Duodenal mucosa (tissue), 2 donors: ENCODE measurements at regions not wholly inside any gene's neighbourhood (a gene's known extent, or its start where the extent isn't known, plus 50 kb on each side); places are given as distances from the start of the nearest gene placed in this dataset.

Source experiments
- H3K27ac ChIP-seq: one replicate; pipeline ENCODE4 v1.7.0; 2013; ENCODE audit warnings: low read depth, low read length
- H3K27me3 ChIP-seq, 2 donors: one replicate each; pipeline ENCODE4 v1.7.0; 2013; ENCODE audit warnings: low read length in 2 of 2, control low read depth in 1 of 2; ENCODE audit not compliant: insufficient read depth in 2 of 2, control insufficient read depth in 1 of 2
- H3K36me3 ChIP-seq, 2 donors: one replicate each; pipeline ENCODE4 v1.7.0; 2013; ENCODE audit warnings: low read length in 2 of 2, control low read depth in 1 of 2; ENCODE audit not compliant: insufficient read depth in 2 of 2, control insufficient read depth in 1 of 2
- H3K4me1 ChIP-seq, 2 donors: one replicate each; pipeline ENCODE4 v1.7.0; 2013; ENCODE audit warnings: low read length in 2 of 2, control low read depth in 1 of 2; ENCODE audit not compliant: insufficient read depth in 2 of 2, control insufficient read depth in 1 of 2
- H3K4me3 ChIP-seq, 2 donors: one replicate each; pipeline ENCODE4 v1.7.0; 2013; ENCODE audit warnings: low read length in 2 of 2, low read depth in 1 of 2
- H3K9ac ChIP-seq, 2 donors: one replicate each; pipeline ENCODE4 v1.7.0; 2013; ENCODE audit warnings: low read length in 2 of 2, low read depth in 1 of 2
- H3K9me3 ChIP-seq, 2 donors: one replicate each; pipeline ENCODE4 v1.7.0; 2013; ENCODE audit warnings: low read length in 2 of 2, control low read depth in 1 of 2; ENCODE audit not compliant: control insufficient read depth in 1 of 2

GRCh38 chr3:72003936-72004335 lies 219.0 kb upstream of the PROK2 start:
- H3K36me3 ChIP-seq, result no peaks in the 10 kb centered on the region
- no peaks in the 10 kb centered on the region for H3K9me3 ChIP-seq
- no peak overlapping the region for H3K4me3 ChIP-seq
- no peaks in the 10 kb centered on the region for H3K27me3 ChIP-seq
- H3K27ac ChIP-seq, result no peak overlapping the region
- no peak overlapping the region for H3K9ac ChIP-seq
- H3K4me1 ChIP-seq, result peaks cover 3 to 7% of the 10 kb centered on the region in 2 donors

DNA sequence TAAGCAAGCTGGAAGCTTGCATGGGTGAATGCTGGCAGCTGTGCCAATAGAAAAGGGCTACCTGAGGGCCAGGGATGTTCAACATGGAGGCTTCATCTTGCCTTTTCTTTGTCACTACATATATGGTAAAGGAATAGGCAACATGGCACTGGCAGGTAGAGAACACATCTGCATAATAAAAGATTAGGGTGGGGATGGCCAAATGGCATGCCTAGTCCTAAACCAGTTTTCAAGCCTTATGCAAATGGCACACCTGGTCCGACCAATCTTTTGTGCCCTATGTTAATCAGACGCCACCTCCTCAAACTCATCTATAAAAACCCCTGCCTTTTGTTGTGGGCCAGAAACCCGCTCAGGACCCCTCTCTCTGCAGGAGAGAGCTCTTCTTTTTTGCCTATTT lies 216.8 kb upstream of the PROK2 start:
- Histone ChIP-seq H3K36me3 (no peaks in the 10 kb centered on the region), H3K9me3 (no peaks in the 10 kb centered on the region), H3K4me3 (no peak overlapping the region), H3K9ac (no peak overlapping the region), H3K27me3 (no peaks in the 10 kb centered on the region), H3K4me1 (peaks cover 3 to 7% of the 10 kb centered on the region in 2 donors), H3K27ac (no peak overlapping the region)

GRCh38 chr3:71998995-71999673 lies 214.2 kb upstream of the PROK2 start:
- Histone ChIP-seq H3K4me3 (no peak overlapping the region), H3K9me3 (no peaks in the 10 kb centered on the region), H3K36me3 (no peaks in the 10 kb centered on the region), H3K9ac (no peak overlapping the region), H3K27me3 (no peaks in the 10 kb centered on the region), H3K27ac (no peak overlapping the region), H3K4me1 (no peaks in the 10 kb centered on the region)

GRCh38 chr3:71997066-71997653 lies 212.2 kb upstream of the PROK2 start:
- no peaks in the 10 kb centered on the region for H3K27me3 ChIP-seq
- no peaks in the 10 kb centered on the region for H3K36me3 ChIP-seq
- H3K9me3 ChIP-seq, result no peaks in the 10 kb centered on the region
- H3K4me1 ChIP-seq, result no peaks in the 10 kb centered on the region
- H3K9ac ChIP-seq, result no peak overlapping the region
- H3K4me3 ChIP-seq, result no peak overlapping the region
- H3K27ac ChIP-seq, result no peak overlapping the region

DNA sequence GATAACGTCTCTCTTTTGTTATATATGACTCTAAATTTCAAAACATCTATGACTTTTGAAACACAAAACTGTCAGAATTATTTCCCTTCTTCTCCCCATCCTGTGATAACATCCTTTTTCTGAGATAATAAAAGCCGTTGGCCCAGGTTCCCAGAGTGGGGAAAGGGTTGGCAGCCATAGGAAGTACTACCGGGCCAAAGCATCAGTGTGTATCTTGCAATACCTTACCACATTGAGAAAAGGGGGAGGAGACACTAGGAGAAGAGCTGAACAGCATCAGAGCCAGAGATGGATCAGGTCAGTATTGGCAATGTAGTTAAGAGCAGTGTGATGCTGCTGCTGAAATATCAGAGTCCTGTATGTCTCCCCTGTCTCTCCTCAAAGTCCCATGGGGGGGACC lies 210.0 kb upstream of the PROK2 start:
- H3K9ac ChIP-seq, result no peak overlapping the region
- no peak overlapping the region for H3K27ac ChIP-seq

DNA sequence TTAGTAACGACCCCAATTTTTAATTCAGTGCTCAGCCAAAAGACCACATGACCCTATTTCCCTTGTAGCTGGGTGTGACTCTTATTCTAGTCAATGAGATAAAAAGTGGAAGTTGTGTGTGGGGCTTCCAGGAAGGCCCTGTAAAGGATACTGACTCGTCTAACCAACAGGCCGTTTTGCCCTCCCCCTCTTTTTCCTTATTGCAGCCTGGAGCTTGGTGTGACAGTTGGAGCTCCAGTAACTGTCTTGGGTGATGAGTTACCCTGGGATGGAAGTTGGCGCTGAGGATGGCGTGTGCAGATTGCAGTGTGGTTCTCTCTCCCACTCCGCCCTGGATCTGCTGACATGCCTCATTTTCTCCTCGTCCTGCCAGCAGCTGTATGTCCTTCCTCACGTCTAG lies 209.3 kb upstream of the PROK2 start:
- Histone ChIP-seq H3K4me1 (no peaks in the 10 kb centered on the region), H3K9ac (no peak overlapping the region), H3K9me3 (no peaks in the 10 kb centered on the region), H3K36me3 (no peaks in the 10 kb centered on the region), H3K4me3 (no peak overlapping the region), H3K27me3 (no peaks in the 10 kb centered on the region), H3K27ac (no peak overlapping the region)

More for the DNA sequence above, 210.0 kb upstream of the PROK2 start:
- Histone ChIP-seq H3K9me3 (no peaks in the 10 kb centered on the region), H3K27me3 (no peaks in the 10 kb centered on the region), H3K36me3 (no peaks in the 10 kb centered on the region), H3K4me1 (no peaks in the 10 kb centered on the region), H3K4me3 (no peak overlapping the region)

- no peak overlapping the region for H3K27ac ChIP-seq
- H3K4me1 ChIP-seq, result no peaks in the 10 kb centered on the region
- H3K9ac ChIP-seq, result no peak overlapping the region
- no peaks in the 10 kb centered on the region for H3K9me3 ChIP-seq
- no peaks in the 10 kb centered on the region for H3K36me3 ChIP-seq
- no peak overlapping the region for H3K4me3 ChIP-seq
- no peaks in the 10 kb centered on the region for H3K27me3 ChIP-seq
Measured at GRCh38 chr3:71991681-71992080, 206.7 kb upstream of the PROK2 start.

GRCh38 chr3:71991046-71991445 lies 206.1 kb upstream of the PROK2 start:
- Histone ChIP-seq H3K27me3 (no peaks in the 10 kb centered on the region), H3K27ac (no peak overlapping the region), H3K4me1 (no peaks in the 10 kb centered on the region), H3K9ac (no peak overlapping the region), H3K9me3 (no peaks in the 10 kb centered on the region), H3K4me3 (no peak overlapping the region), H3K36me3 (no peaks in the 10 kb centered on the region)

DNA sequence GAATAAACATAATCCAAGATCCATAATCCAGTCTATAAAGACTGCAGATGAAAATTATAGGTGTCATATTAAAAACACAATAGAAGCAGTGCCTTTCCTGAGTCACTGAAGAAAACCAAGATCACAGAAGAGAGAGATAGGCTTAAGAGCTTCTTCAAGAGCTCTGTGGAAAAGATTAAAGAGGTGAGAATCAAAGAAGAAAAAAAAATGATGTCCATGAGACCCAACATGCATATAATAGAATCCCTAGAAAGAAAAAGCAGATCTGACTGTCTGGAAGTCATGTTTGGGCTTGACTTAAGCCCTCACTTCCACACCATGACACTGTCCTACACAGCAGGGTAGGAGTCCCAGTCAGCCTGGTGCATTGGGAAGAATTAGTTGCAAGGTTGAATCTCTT lies 205.6 kb upstream of the PROK2 start:
- Histone ChIP-seq H3K4me3 (no peak overlapping the region), H3K9ac (no peak overlapping the region), H3K36me3 (no peaks in the 10 kb centered on the region), H3K27me3 (no peaks in the 10 kb centered on the region), H3K9me3 (no peaks in the 10 kb centered on the region), H3K4me1 (no peaks in the 10 kb centered on the region), H3K27ac (no peak overlapping the region)

DNA sequence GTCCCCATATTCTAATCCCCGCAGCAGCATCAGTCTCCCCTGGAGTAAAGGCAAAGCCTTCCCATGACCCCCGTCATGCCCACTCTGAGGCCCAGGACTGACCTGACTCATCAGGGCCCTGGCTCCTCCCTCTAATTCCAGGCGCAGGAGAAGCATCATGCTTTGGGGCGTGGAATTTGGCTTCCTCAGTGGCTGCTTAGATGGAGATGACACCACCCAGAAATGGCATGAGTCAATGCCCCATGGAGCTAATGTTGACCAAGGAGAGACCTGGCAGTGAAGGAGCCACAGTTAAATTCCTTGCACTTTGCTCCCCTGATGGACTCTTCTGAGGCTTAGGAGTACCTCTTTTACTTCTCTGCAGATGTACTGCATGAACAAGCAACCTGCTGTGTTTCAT lies 204.2 kb upstream of the PROK2 start:
- H3K9ac ChIP-seq, result no peak overlapping the region
- no peaks in the 10 kb centered on the region for H3K4me1 ChIP-seq
- no peaks in the 10 kb centered on the region for H3K27me3 ChIP-seq
- H3K4me3 ChIP-seq, result no peak overlapping the region
- H3K27ac ChIP-seq, result no peak overlapping the region
- H3K9me3 ChIP-seq, result no peaks in the 10 kb centered on the region
- H3K36me3 ChIP-seq, result no peaks in the 10 kb centered on the region
